ENCODE measurements at regions not wholly inside any gene's neighbourhood (a gene's known extent, or its start where the extent isn't known, plus 50 kb on each side); places are given as distances from the start of the nearest gene placed in this dataset.

GRCh38 chr9:7245976-7246580, 488.3 kb downstream of the KDM4C start:
- no peak for DNase-seq (ENCODE audit: low read depth in 2 of 2, low spot score in 1 of 2)

GRCh38 chr9:7243838-7244237, 486.1 kb downstream of the KDM4C start:
- no peak for DNase-seq (ENCODE audit: low read depth in 2 of 2, low spot score in 1 of 2)

DNA sequence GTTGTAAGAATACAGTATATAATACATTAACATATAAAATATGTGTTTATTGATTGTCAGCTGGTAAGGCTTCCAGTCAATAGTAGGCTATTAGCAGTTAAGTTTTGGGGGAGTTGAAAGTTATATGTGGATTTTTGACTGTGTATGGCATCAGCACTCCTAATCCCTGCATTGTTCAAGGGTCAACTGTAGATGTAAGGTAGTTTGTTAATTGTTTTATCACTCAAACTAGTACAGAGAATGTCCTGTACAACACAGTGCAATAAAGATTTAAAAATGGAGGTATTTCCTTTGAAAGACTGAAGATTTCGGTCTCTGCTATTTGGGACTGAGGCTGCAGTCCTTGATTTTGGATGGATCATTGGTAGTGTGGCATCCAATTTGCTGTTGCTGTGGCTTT, 484.4 kb downstream of the KDM4C start:
- DNase-seq (ENCODE audit: low read depth in 2 of 2, low spot score in 1 of 2): no peak

DNA sequence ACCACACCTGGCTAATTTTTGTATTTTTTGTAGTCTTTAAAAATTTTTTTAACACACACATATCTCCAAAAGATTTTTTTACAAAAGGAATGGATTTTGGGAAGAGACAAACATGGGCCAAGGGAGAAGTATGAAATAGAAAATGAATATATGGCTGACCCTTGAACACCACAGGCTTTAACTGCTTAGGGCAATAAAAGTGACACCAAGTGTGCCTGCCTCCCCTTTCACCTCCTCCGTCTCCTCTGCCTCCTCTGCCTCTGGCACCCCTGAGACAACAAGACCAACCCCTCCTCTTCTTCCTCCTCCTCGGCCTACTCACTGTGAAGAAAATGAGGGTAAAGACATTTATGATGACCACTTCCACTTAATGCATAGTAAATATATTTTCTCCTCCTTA, 483.9 kb downstream of the KDM4C start:
- no peak for DNase-seq (ENCODE audit: low read depth in 2 of 2, low spot score in 1 of 2)

- DNase-seq (ENCODE audit: low read depth in 2 of 2, low spot score in 1 of 2): no peak
Observed at GRCh38 chr9:7240569-7241311, 483.0 kb downstream of the KDM4C start.

DNA sequence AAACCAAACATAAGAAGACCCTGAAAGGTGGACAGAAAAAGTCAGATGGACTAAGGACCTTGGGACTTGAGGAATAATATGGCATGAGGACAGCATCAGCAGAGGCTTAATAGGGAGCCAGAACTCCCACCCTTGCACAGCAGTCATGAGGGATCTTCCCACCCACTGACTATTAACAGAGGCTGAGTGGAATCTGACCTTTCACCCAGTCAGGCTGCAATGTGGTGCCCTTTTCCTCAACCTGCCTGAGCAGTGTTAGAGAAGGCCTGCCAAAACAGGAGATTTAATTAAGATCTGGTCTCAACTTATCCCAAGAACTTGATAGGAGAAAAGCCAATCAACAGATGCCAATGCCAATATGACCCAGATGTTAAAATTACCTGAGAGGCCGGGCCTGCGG, 481.9 kb downstream of the KDM4C start:
- no peak for DNase-seq (ENCODE audit: low read depth in 2 of 2, low spot score in 1 of 2)

GRCh38 chr9:7238247-7238637, 480.5 kb downstream of the KDM4C start:
- DNase-seq (ENCODE audit: low read depth in 2 of 2, low spot score in 1 of 2): no peak

DNA sequence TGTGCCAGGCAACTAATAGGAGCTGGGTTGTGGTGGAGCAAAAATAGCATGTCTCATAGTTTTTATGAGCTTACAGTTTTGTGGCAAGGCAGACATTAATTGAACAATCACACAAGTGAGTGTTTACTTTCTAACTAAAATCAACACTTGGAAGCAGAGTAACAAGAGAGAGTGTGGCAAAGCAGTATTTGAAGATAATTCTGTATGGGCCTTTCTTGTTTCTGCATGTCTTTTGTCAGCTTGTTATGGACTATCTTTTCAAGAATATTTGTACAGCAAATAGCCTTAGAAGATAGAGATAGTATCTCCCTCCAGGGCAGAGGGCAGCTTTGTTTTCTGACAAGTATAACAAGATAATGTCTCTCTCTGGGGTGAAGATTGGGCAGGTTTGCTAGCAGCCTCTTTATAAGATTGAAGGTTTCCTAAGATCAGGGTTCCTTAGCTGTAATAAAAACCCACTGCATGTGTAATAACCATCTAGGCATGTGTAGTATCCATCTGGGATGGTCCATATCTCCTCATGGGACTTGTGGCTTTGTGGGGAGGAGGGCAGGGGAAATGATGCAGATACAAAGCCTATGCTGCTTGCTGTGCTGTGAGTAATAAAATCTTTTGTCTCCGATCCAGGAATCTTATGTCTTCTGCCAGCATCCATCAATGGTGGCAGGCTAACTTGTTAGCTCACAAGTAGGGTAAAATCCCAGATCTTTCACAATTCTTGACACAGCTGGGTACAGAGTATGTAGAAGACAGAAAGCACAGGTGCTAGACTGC, 479.9 kb downstream of the KDM4C start:
- no peak for DNase-seq (ENCODE audit: low read depth in 2 of 2, low spot score in 1 of 2)

GRCh38 chr9:7236186-7236585, 478.4 kb downstream of the KDM4C start:
- DNase-seq (ENCODE audit: low read depth in 2 of 2, low spot score in 1 of 2): no peak

GRCh38 chr9:7234144-7234543, 476.4 kb downstream of the KDM4C start:
- no peak for DNase-seq (ENCODE audit: low read depth in 2 of 2, low spot score in 1 of 2)

DNA sequence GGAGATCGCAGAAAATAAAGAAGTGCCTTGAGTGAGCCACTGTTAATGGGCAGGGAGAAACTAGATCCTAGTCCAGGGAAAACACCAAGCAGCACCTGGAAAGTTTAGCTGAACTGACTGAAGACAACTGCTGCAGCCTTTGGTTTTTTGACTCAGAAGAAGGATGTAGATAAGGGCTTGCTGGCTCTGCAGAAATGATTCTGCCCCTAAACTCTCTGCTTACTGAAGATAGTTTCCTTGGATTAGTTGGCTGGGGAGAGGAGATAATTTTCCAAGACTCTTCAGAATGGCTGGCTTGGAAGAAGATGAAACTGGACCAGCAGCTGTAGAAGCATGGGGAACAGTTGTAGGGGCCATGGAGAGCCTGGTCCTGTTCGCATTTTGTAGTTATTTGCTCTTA, 471.8 kb downstream of the KDM4C start:
- DNase-seq (ENCODE audit: low read depth in 2 of 2, low spot score in 1 of 2): no peak

GRCh38 chr9:7228726-7229125, 471.0 kb downstream of the KDM4C start:
- DNase-seq (ENCODE audit: low read depth in 2 of 2, low spot score in 1 of 2): no peak

DNA sequence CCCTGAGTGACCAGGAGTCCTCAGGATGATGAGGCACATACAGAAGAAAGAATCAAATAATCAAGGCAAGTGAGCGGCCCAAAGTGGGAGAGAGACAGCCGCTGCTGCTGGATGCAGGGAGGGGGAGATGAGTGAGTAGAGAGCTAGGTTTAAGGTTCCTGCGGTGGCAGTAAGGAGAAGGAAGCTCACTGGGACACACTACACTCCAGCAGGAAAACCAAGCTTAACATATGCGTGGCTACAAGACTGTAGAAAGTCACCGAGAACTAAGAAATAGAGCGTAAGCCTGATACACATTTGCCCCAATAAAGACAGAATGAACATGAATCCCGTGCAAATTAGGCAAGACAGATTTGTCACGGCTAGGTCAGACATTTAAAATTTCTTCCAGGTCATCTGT, 470.2 kb downstream of the KDM4C start:
- DNase-seq (ENCODE audit: low read depth in 2 of 2, low spot score in 1 of 2): no peak

GRCh38 chr9:7226007-7226640, 468.4 kb downstream of the KDM4C start:
- no peak for DNase-seq (ENCODE audit: low read depth in 2 of 2, low spot score in 1 of 2)

Measured in stimulated activated CD8-positive, alpha-beta memory T cell treated with anti-CD3 and anti-CD28 coated beads, Interleukin-4, amount 100 ng/mL, for 4 hours (primary cell).